ENCODE measurements at regions not wholly inside any gene's neighbourhood (a gene's known extent, or its start where the extent isn't known, plus 50 kb on each side); places are given as distances from the start of the nearest gene placed in this dataset.

GRCh38 chr2:236972491-236973342, 113.0 kb upstream of the COPS8 start (continued):
- TF ChIP-seq, protein P1, sequence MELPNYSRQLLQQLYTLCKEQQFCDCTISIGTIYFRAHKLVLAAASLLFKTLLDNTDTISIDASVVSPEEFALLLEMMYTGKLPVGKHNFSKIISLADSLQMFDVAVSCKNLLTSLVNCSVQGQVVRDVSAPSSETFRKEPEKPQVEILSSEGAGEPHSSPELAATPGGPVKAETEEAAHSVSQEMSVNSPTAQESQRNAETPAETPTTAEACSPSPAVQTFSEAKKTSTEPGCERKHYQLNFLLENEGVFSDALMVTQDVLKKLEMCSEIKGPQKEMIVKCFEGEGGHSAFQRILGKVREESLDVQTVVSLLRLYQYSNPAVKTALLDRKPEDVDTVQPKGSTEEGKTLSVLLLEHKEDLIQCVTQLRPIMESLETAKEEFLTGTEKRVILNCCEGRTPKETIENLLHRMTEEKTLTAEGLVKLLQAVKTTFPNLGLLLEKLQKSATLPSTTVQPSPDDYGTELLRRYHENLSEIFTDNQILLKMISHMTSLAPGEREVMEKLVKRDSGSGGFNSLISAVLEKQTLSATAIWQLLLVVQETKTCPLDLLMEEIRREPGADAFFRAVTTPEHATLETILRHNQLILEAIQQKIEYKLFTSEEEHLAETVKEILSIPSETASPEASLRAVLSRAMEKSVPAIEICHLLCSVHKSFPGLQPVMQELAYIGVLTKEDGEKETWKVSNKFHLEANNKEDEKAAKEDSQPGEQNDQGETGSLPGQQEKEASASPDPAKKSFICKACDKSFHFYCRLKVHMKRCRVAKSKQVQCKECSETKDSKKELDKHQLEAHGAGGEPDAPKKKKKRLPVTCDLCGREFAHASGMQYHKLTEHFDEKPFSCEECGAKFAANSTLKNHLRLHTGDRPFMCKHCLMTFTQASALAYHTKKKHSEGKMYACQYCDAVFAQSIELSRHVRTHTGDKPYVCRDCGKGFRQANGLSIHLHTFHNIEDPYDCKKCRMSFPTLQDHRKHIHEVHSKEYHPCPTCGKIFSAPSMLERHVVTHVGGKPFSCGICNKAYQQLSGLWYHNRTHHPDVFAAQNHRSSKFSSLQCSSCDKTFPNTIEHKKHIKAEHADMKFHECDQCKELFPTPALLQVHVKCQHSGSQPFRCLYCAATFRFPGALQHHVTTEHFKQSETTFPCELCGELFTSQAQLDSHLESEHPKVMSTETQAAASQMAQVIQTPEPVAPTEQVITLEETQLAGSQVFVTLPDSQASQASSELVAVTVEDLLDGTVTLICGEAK (IDR thresholded peaks at IDR 0.05): no peak
- TF ChIP-seq, protein P1 (CRISPR knock-in tag; IDR thresholded peaks at IDR 0.05): peak; percentile 62; the same call in 1 of the 2 replicates
- TF ChIP-seq AGO2 (optimal IDR thresholded peaks at IDR 0.05; ENCODE audit: low read depth, low read length): no peak
- TF ChIP-seq ZNF446 (CRISPR knock-in tag; IDR thresholded peaks at IDR 0.05): no peak
- TF ChIP-seq TCF7L2 (IDR thresholded peaks at IDR 0.05; ENCODE audit: low read depth, low read length): no peak
- TF ChIP-seq, protein P2, sequence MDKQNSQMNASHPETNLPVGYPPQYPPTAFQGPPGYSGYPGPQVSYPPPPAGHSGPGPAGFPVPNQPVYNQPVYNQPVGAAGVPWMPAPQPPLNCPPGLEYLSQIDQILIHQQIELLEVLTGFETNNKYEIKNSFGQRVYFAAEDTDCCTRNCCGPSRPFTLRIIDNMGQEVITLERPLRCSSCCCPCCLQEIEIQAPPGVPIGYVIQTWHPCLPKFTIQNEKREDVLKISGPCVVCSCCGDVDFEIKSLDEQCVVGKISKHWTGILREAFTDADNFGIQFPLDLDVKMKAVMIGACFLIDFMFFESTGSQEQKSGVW (CRISPR knock-in tag; IDR thresholded peaks at IDR 0.05; ENCODE audit: borderline replicate concordance): no peak
- TF ChIP-seq ZNF292 (CRISPR knock-in tag; IDR thresholded peaks at IDR 0.05; ENCODE audit: borderline replicate concordance, low read depth): peak; percentile 96
- TF ChIP-seq, protein P3, sequence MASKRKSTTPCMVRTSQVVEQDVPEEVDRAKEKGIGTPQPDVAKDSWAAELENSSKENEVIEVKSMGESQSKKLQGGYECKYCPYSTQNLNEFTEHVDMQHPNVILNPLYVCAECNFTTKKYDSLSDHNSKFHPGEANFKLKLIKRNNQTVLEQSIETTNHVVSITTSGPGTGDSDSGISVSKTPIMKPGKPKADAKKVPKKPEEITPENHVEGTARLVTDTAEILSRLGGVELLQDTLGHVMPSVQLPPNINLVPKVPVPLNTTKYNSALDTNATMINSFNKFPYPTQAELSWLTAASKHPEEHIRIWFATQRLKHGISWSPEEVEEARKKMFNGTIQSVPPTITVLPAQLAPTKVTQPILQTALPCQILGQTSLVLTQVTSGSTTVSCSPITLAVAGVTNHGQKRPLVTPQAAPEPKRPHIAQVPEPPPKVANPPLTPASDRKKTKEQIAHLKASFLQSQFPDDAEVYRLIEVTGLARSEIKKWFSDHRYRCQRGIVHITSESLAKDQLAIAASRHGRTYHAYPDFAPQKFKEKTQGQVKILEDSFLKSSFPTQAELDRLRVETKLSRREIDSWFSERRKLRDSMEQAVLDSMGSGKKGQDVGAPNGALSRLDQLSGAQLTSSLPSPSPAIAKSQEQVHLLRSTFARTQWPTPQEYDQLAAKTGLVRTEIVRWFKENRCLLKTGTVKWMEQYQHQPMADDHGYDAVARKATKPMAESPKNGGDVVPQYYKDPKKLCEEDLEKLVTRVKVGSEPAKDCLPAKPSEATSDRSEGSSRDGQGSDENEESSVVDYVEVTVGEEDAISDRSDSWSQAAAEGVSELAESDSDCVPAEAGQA (IDR thresholded peaks at IDR 0.05; ENCODE audit: low read depth): no peak
- TF ChIP-seq, protein P3 (CRISPR knock-in tag; IDR thresholded peaks at IDR 0.05; ENCODE audit: borderline replicate concordance): no peak
- TF ChIP-seq ZNF589 (CRISPR knock-in tag; conservative IDR thresholded peaks at IDR 0.05): no peak
- peak; percentile 28; the same call in 1 of the 2 replicates for TF ChIP-seq HMG20A (CRISPR knock-in tag; IDR thresholded peaks at IDR 0.05; ENCODE audit: borderline replicate concordance)
- no peak; the same call in 1 of the 2 replicates for TF ChIP-seq FOXC1 (CRISPR knock-in tag; IDR thresholded peaks at IDR 0.05; ENCODE audit: borderline replicate concordance)
- no peak for TF ChIP-seq ZNF703 (CRISPR knock-in tag; IDR thresholded peaks at IDR 0.05; ENCODE audit: borderline replicate concordance)

All from HepG2 (cell line).